Smooth muscle cell (in vitro differentiated cells): ENCODE measurements at regions not wholly inside any gene's neighbourhood (a gene's known extent, or its start where the extent isn't known, plus 50 kb on each side); places are given as distances from the start of the nearest gene placed in this dataset.
"Not testable (repeated sequence)": the region's sequence is repeated elsewhere in the genome, so short reads cannot be mapped to it uniquely, and the experiment has no call there.

Experiments
- DNase-seq: peaks from one replicate; lab custom pipeline; 2025; ENCODE audit not compliant: unreplicated experiment; lab: John Stamatoyannopoulos, UW
- H2AFZ ChIP-seq: fragments of 200-600 bp; sonication (generic); 2 replicates; pipeline ENCODE4 v1.6.0; 2016; ENCODE audit warnings: antibody characterized with exemption, low read depth, mild to moderate bottlenecking
- H3F3A ChIP-seq: fragments of 200-600 bp; sonication (generic); 2 replicates; pipeline ENCODE4 v1.6.0; 2017; ENCODE audit warnings: antibody characterized with exemption, low read depth
- H3K27ac ChIP-seq: fragments of 200-600 bp; sonication (generic); 2 replicates; pipeline ENCODE4 v1.5.1; 2016; ENCODE audit warnings: low read depth, mild to moderate bottlenecking
- H3K27me3 ChIP-seq: fragments of 200-600 bp; sonication (generic); 2 replicates; pipeline ENCODE4 v1.6.1; 2016; ENCODE audit warnings: low read depth, mild to moderate bottlenecking
- H3K36me3 ChIP-seq: fragments of 200-600 bp; sonication (generic); 2 replicates; pipeline ENCODE4 v1.5.1; 2016; ENCODE audit warnings: low read depth
- H3K4me1 ChIP-seq: fragments of 200-600 bp; sonication (generic); 2 replicates; pipeline ENCODE4 v1.5.1; 2016; ENCODE audit warnings: low read depth
- H3K4me2 ChIP-seq: fragments of 200-600 bp; sonication (generic); 2 replicates; pipeline ENCODE4 v1.6.0; 2016; ENCODE audit warnings: mild to moderate bottlenecking
- H3K4me3 ChIP-seq: fragments of 200-600 bp; sonication (generic); 2 replicates; pipeline ENCODE4 v1.5.1; 2016; ENCODE audit warnings: mild to moderate bottlenecking
- H3K79me2 ChIP-seq: fragments of 200-600 bp; sonication (generic); 2 replicates; pipeline ENCODE4 v1.6.0; 2016; ENCODE audit warnings: low read depth, mild to moderate bottlenecking
- H3K9ac ChIP-seq: fragments of 200-600 bp; sonication (generic); 2 replicates; pipeline ENCODE4 v1.6.0; 2016; ENCODE audit warnings: low read depth
- H3K9me3 ChIP-seq: fragments of 200-600 bp; sonication (generic); replicated peaks from 2 replicates; pipeline ENCODE4 v1.5.1; 2016; ENCODE audit warnings: low read depth
- H4K20me1 ChIP-seq: fragments of 200-600 bp; sonication (generic); 2 replicates; pipeline ENCODE4 v1.6.0; 2016; ENCODE audit warnings: low read depth
- CTCF ChIP-seq: fragments of 200-600 bp; sonication (generic); IDR thresholded peaks from 2 replicates; pipeline ENCODE4 v1.5.1; 2017; ENCODE audit warnings: borderline replicate concordance, mild to moderate bottlenecking, antibody characterized with exemption; ENCODE audit not compliant: insufficient read depth, poor library complexity, severe bottlenecking
- WGBS: methylation state at CpG from one replicate; pipeline ENCODE4 v1.1.7; 2016; ENCODE audit warnings: low lambda C conversion rate; 5-methylcytosine and 5-hydroxymethylcytosine counted together

- Histone ChIP-seq H3K9ac (no peak overlapping the region), H3K4me1 (no peaks in the 10 kb centered on the region), H3K79me2 (no peaks in the 10 kb centered on the region), H3K36me3 (no peaks in the 10 kb centered on the region), H3K4me3 (no peak overlapping the region), H3K27me3 (no peaks in the 10 kb centered on the region), H3K27ac (no peak overlapping the region), H3F3A (no peaks in the 10 kb centered on the region), H2AFZ (no peak overlapping the region), H3K4me2 (no peak overlapping the region), H4K20me1 (no peaks in the 10 kb centered on the region), H3K9me3 (no peaks in the 10 kb centered on the region)
- 50% methylated on average over 6 of the region's 6 CpGs for WGBS
- TF ChIP-seq CTCF, result no peak
- DNase-seq, result no peak
These were observed 126.8 kb upstream of the CACNA1A start for GRCh38 chr19:13633109-13633508.

- H3K36me3 ChIP-seq, DNase-seq, H3K9ac ChIP-seq, H3K79me2 ChIP-seq, H3K4me3 ChIP-seq, H3F3A ChIP-seq, H3K9me3 ChIP-seq, H4K20me1 ChIP-seq, H2AFZ ChIP-seq, H3K27ac ChIP-seq, H3K4me2 ChIP-seq, H3K4me1 ChIP-seq, H3K27me3 ChIP-seq: not testable (repeated sequence)
- WGBS, result 92% methylated on average over 7 of the region's 7 CpGs
These were observed 125.9 kb upstream of the CACNA1A start for GRCh38 chr19:13632164-13632563.

GRCh38 chr19:13629687-13630357, 123.5 kb upstream of the CACNA1A start:
- no peaks in the 10 kb centered on the region for H3K9me3 ChIP-seq
- peaks cover 7% of the 10 kb centered on the region for H3K27me3 ChIP-seq
- H3K36me3 ChIP-seq, result no peaks in the 10 kb centered on the region
- H3K9ac ChIP-seq, result no peak overlapping the region
- no peak overlapping the region for H3K4me2 ChIP-seq
- DNase-seq, result no peak
- TF ChIP-seq CTCF, result no peak
- no peaks in the 10 kb centered on the region for H3K4me1 ChIP-seq
- no peaks in the 10 kb centered on the region for H4K20me1 ChIP-seq
- no peak overlapping the region for H3K4me3 ChIP-seq
- no peaks in the 10 kb centered on the region for H3F3A ChIP-seq
- H2AFZ ChIP-seq, result no peak overlapping the region
- no peaks in the 10 kb centered on the region for H3K79me2 ChIP-seq
- no peak overlapping the region for H3K27ac ChIP-seq
- 91% methylated on average over 6 of the region's 6 CpGs for WGBS

GRCh38 chr19:13627531-13627930, 121.3 kb upstream of the CACNA1A start:
- H4K20me1 ChIP-seq, result no peaks in the 10 kb centered on the region
- H2AFZ ChIP-seq, result no peak overlapping the region
- 93% methylated on average over 5 of the region's 5 CpGs for WGBS
- no peaks in the 10 kb centered on the region for H3F3A ChIP-seq
- DNase-seq, result no peak
- no peak overlapping the region for H3K4me2 ChIP-seq
- H3K79me2 ChIP-seq, result no peaks in the 10 kb centered on the region
- H3K4me3 ChIP-seq, result no peak overlapping the region
- H3K9me3 ChIP-seq, result no peaks in the 10 kb centered on the region
- no peaks in the 10 kb centered on the region for H3K36me3 ChIP-seq
- H3K9ac ChIP-seq, result no peak overlapping the region
- no peak for TF ChIP-seq CTCF
- peaks cover 5% of the 10 kb centered on the region for H3K4me1 ChIP-seq
- H3K27ac ChIP-seq, result no peak overlapping the region
- peaks cover 30% of the 10 kb centered on the region for H3K27me3 ChIP-seq
